H9 (cell line): ENCODE measurements at regions not wholly inside any gene's neighbourhood (a gene's known extent, or its start where the extent isn't known, plus 50 kb on each side); places are given as distances from the start of the nearest gene placed in this dataset.

ENCODE experiments used
- DNase-seq: peaks from one replicate; pipeline ENCODE4 v3.0.0-alpha.2; 2017
- H2AFZ ChIP-seq: one replicate; pipeline ENCODE4 v1.6.1; 2013; ENCODE audit warnings: mild to moderate bottlenecking, low read length, control low read depth, moderate library complexity
- H2AK5ac ChIP-seq: 2 replicates; pipeline ENCODE4 v1.6.1; 2013; ENCODE audit warnings: low read length, control low read depth, mixed read lengths; ENCODE audit not compliant: insufficient read length
- H2BK120ac ChIP-seq: one replicate; pipeline ENCODE4 v1.6.1; 2013; ENCODE audit warnings: low read depth, mild to moderate bottlenecking, low read length, control low read depth, inconsistent platforms; ENCODE audit not compliant: poor library complexity, severe bottlenecking
- H2BK12ac ChIP-seq: 2 replicates; pipeline ENCODE4 v1.6.1; 2013; ENCODE audit warnings: low read length, control low read depth, mixed read lengths, low read depth; ENCODE audit not compliant: insufficient read length
- H2BK15ac ChIP-seq: 2 replicates; pipeline ENCODE4 v1.6.1; 2013; ENCODE audit warnings: low read depth, low read length, control low read depth
- H2BK20ac ChIP-seq: one replicate; pipeline ENCODE4 v1.6.1; 2013; ENCODE audit warnings: low read depth, mild to moderate bottlenecking, low read length, control low read depth, inconsistent platforms; ENCODE audit not compliant: poor library complexity, severe bottlenecking
- H2BK5ac ChIP-seq: 2 replicates; pipeline ENCODE4 v1.6.1; 2013; ENCODE audit warnings: low read length, control low read depth, mixed read lengths; ENCODE audit not compliant: insufficient read length
- H3K14ac ChIP-seq: 2 replicates; pipeline ENCODE4 v1.6.1; 2013; ENCODE audit warnings: low read length, control low read depth; ENCODE audit not compliant: insufficient read depth
- H3K18ac ChIP-seq: 2 replicates; pipeline ENCODE4 v1.6.1; 2013; ENCODE audit warnings: low read depth, mild to moderate bottlenecking, mixed read lengths, low read length, control low read depth; ENCODE audit not compliant: insufficient read length
- H3K23ac ChIP-seq: 2 replicates; pipeline ENCODE4 v1.6.1; 2013; ENCODE audit warnings: low read length, control low read depth, mixed read lengths, low read depth; ENCODE audit not compliant: insufficient read length
- H3K23me2 ChIP-seq: 2 replicates; pipeline ENCODE4 v1.6.1; 2013; ENCODE audit warnings: low read depth, mild to moderate bottlenecking, mixed read lengths, low read length, control low read depth; ENCODE audit not compliant: insufficient read length, poor library complexity, severe bottlenecking
- H3K27ac ChIP-seq: 2 replicates; pipeline ENCODE4 v1.5.1; 2013; ENCODE audit warnings: low read length, control low read depth, mixed read lengths, low read depth; ENCODE audit not compliant: insufficient read length
- H3K27me3 ChIP-seq: 2 replicates; pipeline ENCODE4 v1.6.1; 2013; ENCODE audit warnings: low read length, control low read depth, inconsistent platforms; ENCODE audit not compliant: insufficient read depth
- H3K4ac ChIP-seq: 2 replicates; pipeline ENCODE4 v1.6.1; 2013; ENCODE audit warnings: low read depth, mild to moderate bottlenecking, control low read depth, inconsistent platforms, low read length, moderate library complexity
- H3K4me1 ChIP-seq: 2 replicates; pipeline ENCODE4 v1.6.1; 2013; ENCODE audit warnings: low read length, control low read depth, inconsistent platforms; ENCODE audit not compliant: insufficient read depth
- H3K4me2 ChIP-seq: 2 replicates; pipeline ENCODE4 v1.6.1; 2013; ENCODE audit warnings: low read length, control low read depth, mixed read lengths; ENCODE audit not compliant: insufficient read length, insufficient read depth
- H3K56ac ChIP-seq: 2 replicates; pipeline ENCODE4 v1.6.1; 2013; ENCODE audit warnings: low read depth, mild to moderate bottlenecking, mixed read lengths, low read length, control low read depth; ENCODE audit not compliant: insufficient read length
- H3K79me1 ChIP-seq: 2 replicates; pipeline ENCODE4 v1.6.1; 2013; ENCODE audit warnings: low read depth, mild to moderate bottlenecking, moderate library complexity, low read length, control low read depth, inconsistent platforms; ENCODE audit not compliant: insufficient read depth, poor library complexity, severe bottlenecking
- H3K79me2 ChIP-seq: 2 replicates; pipeline ENCODE4 v1.6.1; 2013; ENCODE audit warnings: low read length, control low read depth, inconsistent platforms; ENCODE audit not compliant: insufficient read depth
- H3K9ac ChIP-seq: 2 replicates; pipeline ENCODE4 v1.6.1; 2013; ENCODE audit warnings: low read length, control low read depth, mixed read lengths; ENCODE audit not compliant: insufficient read length; ENCODE audit errors: extremely low read depth
- H3K9me3 ChIP-seq: one replicate; pipeline ENCODE4 v1.6.1; 2013; ENCODE audit warnings: low read depth, low read length, inconsistent platforms; ENCODE audit not compliant: control insufficient read depth
- H3T11ph ChIP-seq: one replicate; pipeline ENCODE4 v1.6.1; 2013; ENCODE audit warnings: mild to moderate bottlenecking, low read length, control low read depth, inconsistent platforms
- H4K20me1 ChIP-seq: one replicate; pipeline ENCODE4 v1.6.1; 2013; ENCODE audit not compliant: control insufficient read depth, insufficient read length, insufficient read depth
- H4K5ac ChIP-seq: 2 replicates; pipeline ENCODE4 v1.6.1; 2013; ENCODE audit warnings: low read depth, mild to moderate bottlenecking, mixed read lengths, low read length, control low read depth; ENCODE audit not compliant: insufficient read length
- H4K8ac ChIP-seq: replicated peaks from 2 replicates; pipeline ENCODE4 v1.6.1; 2013; ENCODE audit warnings: low read length, control low read depth, mixed read lengths, low read depth; ENCODE audit not compliant: insufficient read length
- H4K91ac ChIP-seq: 2 replicates; pipeline ENCODE4 v1.6.1; 2013; ENCODE audit warnings: low read depth, mild to moderate bottlenecking, moderate library complexity, mixed read lengths, low read length, control low read depth; ENCODE audit not compliant: insufficient read length
- H3K27ac Mint-ChIP-seq, 3 experiments: 2 replicates in 2 of 3; 3 replicates in 1 of 3; pipeline ENCODE4 v1.8.0; 2020 to 2021; ENCODE audit warnings: mixed read lengths in 3 of 3, mild to moderate bottlenecking in 1 of 3, moderate library complexity in 1 of 3
- H3K27me3 Mint-ChIP-seq: 2 replicates; pipeline ENCODE4 v1.8.0; 2021; ENCODE audit warnings: low read depth, mild to moderate bottlenecking, moderate library complexity, mixed read lengths
- H3K36me3 Mint-ChIP-seq, 3 experiments: 2 replicates in 2 of 3; 3 replicates in 1 of 3; pipeline ENCODE4 v1.8.0; 2020 to 2021; ENCODE audit warnings: low read depth in 3 of 3, mixed read lengths in 3 of 3; ENCODE audit not compliant: insufficient read depth in 1 of 3
- H3K4me1 Mint-ChIP-seq, 2 experiments: 2 replicates each; pipeline ENCODE4 v1.8.0; 2020; ENCODE audit warnings: mixed read lengths in 2 of 2
- H3K4me3 Mint-ChIP-seq, 2 experiments: 2 replicates in 1 of 2; 3 replicates in 1 of 2; pipeline ENCODE4 v1.8.0; 2020 to 2021; ENCODE audit warnings: mild to moderate bottlenecking in 2 of 2, mixed read lengths in 2 of 2, moderate library complexity in 1 of 2
- H3K9me3 Mint-ChIP-seq, 2 experiments: 2 replicates in 1 of 2; 3 replicates in 1 of 2; pipeline ENCODE4 v1.8.0; 2020; ENCODE audit warnings: mild to moderate bottlenecking in 2 of 2, mixed read lengths in 2 of 2, moderate library complexity in 1 of 2
- WGBS: extraction: QIAGEN DNeasy Blood & Tissue Kit; methylation state at CpG from one replicate; pipeline ENCODE4 v1.1.7; 2013; ENCODE audit warnings: missing lambda C conversion rate, low lambda C conversion rate, mixed read lengths; ENCODE audit not compliant: insufficient read length; ENCODE audit errors: extremely low coverage; 5-methylcytosine and 5-hydroxymethylcytosine counted together
- TF ChIP-seq, protein P1 (sequence below): fragments of 200-600 bp; sonication (generic); conservative IDR thresholded peaks from 3 replicates; pipeline ENCODE4 v1.8.0; 2021; ENCODE audit warnings: antibody characterized with exemption, mild to moderate bottlenecking

- H3K27ac Mint-ChIP-seq = no peak overlapping the region
- Histone ChIP-seq H3K23me2 (no peaks in the 10 kb centered on the region), H3K18ac (no peak overlapping the region), H4K91ac (no peak overlapping the region), H3K79me1 (no peaks in the 10 kb centered on the region), H2BK12ac (no peak overlapping the region), H2BK5ac (no peak overlapping the region), H3K27me3 (no peaks in the 10 kb centered on the region), H4K5ac (no peak overlapping the region), H3T11ph (no peak overlapping the region), H2BK15ac (no peak overlapping the region), H2AK5ac (no peak overlapping the region), H4K20me1 (no peaks in the 10 kb centered on the region), H3K79me2 (no peaks in the 10 kb centered on the region), H3K9me3 (no peaks in the 10 kb centered on the region), H3K4ac (no peak overlapping the region), H3K56ac (no peak overlapping the region), H3K4me2 (no peak overlapping the region), H2BK120ac (no peak overlapping the region), H2AFZ (no peak overlapping the region), H3K27ac (no peak overlapping the region), H3K4me1 (no peaks in the 10 kb centered on the region; the same call in 1 of the 2 replicates), H3K9ac (no peak overlapping the region), H2BK20ac (no peak overlapping the region), H3K14ac (no peak overlapping the region), H3K23ac (no peak overlapping the region), H4K8ac (no peak overlapping the region)
- H3K36me3 Mint-ChIP-seq = no peaks in the 10 kb centered on the region; a peak in 1 of 7 replicates
- no peak for DNase-seq
- peaks cover 2% of the 10 kb centered on the region; the same call in 1 of the 2 replicates for H3K27me3 Mint-ChIP-seq
- peaks cover 0 to 6% of the 10 kb centered on the region in 2 experiments; a peak in 4 of 5 replicates for H3K9me3 Mint-ChIP-seq
- no CpG with 5 or more reads among the region's 3 CpGs for WGBS
- H3K4me1 Mint-ChIP-seq = peaks cover 12 to 19% of the 10 kb centered on the region in 2 experiments
- TF ChIP-seq, protein P1, sequence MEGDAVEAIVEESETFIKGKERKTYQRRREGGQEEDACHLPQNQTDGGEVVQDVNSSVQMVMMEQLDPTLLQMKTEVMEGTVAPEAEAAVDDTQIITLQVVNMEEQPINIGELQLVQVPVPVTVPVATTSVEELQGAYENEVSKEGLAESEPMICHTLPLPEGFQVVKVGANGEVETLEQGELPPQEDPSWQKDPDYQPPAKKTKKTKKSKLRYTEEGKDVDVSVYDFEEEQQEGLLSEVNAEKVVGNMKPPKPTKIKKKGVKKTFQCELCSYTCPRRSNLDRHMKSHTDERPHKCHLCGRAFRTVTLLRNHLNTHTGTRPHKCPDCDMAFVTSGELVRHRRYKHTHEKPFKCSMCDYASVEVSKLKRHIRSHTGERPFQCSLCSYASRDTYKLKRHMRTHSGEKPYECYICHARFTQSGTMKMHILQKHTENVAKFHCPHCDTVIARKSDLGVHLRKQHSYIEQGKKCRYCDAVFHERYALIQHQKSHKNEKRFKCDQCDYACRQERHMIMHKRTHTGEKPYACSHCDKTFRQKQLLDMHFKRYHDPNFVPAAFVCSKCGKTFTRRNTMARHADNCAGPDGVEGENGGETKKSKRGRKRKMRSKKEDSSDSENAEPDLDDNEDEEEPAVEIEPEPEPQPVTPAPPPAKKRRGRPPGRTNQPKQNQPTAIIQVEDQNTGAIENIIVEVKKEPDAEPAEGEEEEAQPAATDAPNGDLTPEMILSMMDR = no peak
- no peak overlapping the region for H3K4me3 Mint-ChIP-seq
These were observed 245.3 kb downstream of the GADD45G start for GRCh38 chr9:89850153-89850552.
